HEK293 (cell line): ENCODE measurements at regions not wholly inside any gene's neighbourhood (a gene's known extent, or its start where the extent isn't known, plus 50 kb on each side); places are given as distances from the start of the nearest gene placed in this dataset.
A peak's percentile ranks its signal among the peaks of the same experiment; 100 is the strongest.

Experiments used
- CTCF ChIA-PET: fragments of 350-600 bp; formaldehyde crosslinking; extraction: SDS; loops from one replicate; lab custom pipeline; 2021; ENCODE audit warnings: antibody characterized with exemption; lab: Yijun Ruan, JAX
- POLR2A ChIA-PET: fragments of 300-600 bp; formaldehyde crosslinking; extraction: SDS; loops from one replicate; lab custom pipeline; 2020; ENCODE audit warnings: antibody characterized with exemption, inconsistent platforms; lab: Yijun Ruan, JAX
- H3K27ac ChIP-seq: fragments of 200-500 bp; sonication (Bioruptor generic); 2 replicates; pipeline ENCODE4 v1.5.1; 2014; ENCODE audit warnings: low read depth, low read length, control low read depth, inconsistent platforms; ENCODE audit errors: extremely low read depth
- H3K36me3 ChIP-seq, 2 experiments: fragments of 200-500 bp in 1 of 2; sonication (Bioruptor generic) in 1 of 2; 1 replicate in 1 of 2; 2 replicates in 1 of 2; pipeline ENCODE4 v1.5.1; 2014 to 2017; ENCODE audit warnings: inconsistent platforms in 2 of 2, low read length in 2 of 2; ENCODE audit not compliant: control insufficient read depth in 2 of 2, insufficient read depth in 1 of 2
- H3K4me1 ChIP-seq: fragments of 200-500 bp; sonication (Bioruptor generic); 2 replicates; pipeline ENCODE4 v1.5.1; 2014; ENCODE audit warnings: mild to moderate bottlenecking, low read length, inconsistent platforms; ENCODE audit not compliant: control insufficient read depth, insufficient read depth
- H3K4me3 ChIP-seq: 2 replicates; pipeline ENCODE4 v1.5.1; 2011; ENCODE audit warnings: low read depth, mild to moderate bottlenecking, control low read depth, low read length, moderate library complexity
- H3K9me3 ChIP-seq: fragments of 200-500 bp; sonication (Bioruptor generic); 2 replicates; pipeline ENCODE4 v1.5.1; 2014; ENCODE audit warnings: low read depth, low read length, inconsistent platforms; ENCODE audit not compliant: control insufficient read depth, insufficient read depth
- ATF2 ChIP-seq: fragments of 450-650 bp; formaldehyde crosslinking; IDR thresholded peaks from 2 replicates; pipeline ENCODE4 v1.5.1; 2016; ENCODE audit warnings: missing biosample characterization, missing genetic modification characterization, low read depth
- CTCF ChIP-seq: fragments of 450-650 bp; formaldehyde crosslinking; IDR thresholded peaks from 2 replicates; pipeline ENCODE4 v1.5.1; 2016; ENCODE audit warnings: missing biosample characterization, missing genetic modification characterization
- GFI1B ChIP-seq: fragments of 450-650 bp; formaldehyde crosslinking; IDR thresholded peaks from 2 replicates; pipeline ENCODE4 v1.5.1; 2016; ENCODE audit warnings: missing biosample characterization, missing genetic modification characterization
- GLI2 ChIP-seq: fragments of 450-650 bp; formaldehyde crosslinking; IDR thresholded peaks from 2 replicates; pipeline ENCODE4; 2017; ENCODE audit warnings: missing biosample characterization, missing genetic modification characterization, low read depth, borderline replicate concordance
- KLF8 ChIP-seq: fragments of 450-650 bp; formaldehyde crosslinking; IDR thresholded peaks from 2 replicates; pipeline ENCODE4 v1.5.1; 2016; ENCODE audit warnings: missing biosample characterization, missing genetic modification characterization
- RBAK ChIP-seq: fragments of 450-650 bp; formaldehyde crosslinking; IDR thresholded peaks from 2 replicates; pipeline ENCODE4 v1.5.1; 2016; ENCODE audit warnings: missing biosample characterization, missing genetic modification characterization
- SALL2 ChIP-seq: fragments of 450-650 bp; formaldehyde crosslinking; IDR thresholded peaks from 2 replicates; pipeline ENCODE4 v1.5.0; 2017; ENCODE audit warnings: missing biosample characterization, mild to moderate bottlenecking, missing genetic modification characterization, borderline replicate concordance
- ZFP69B ChIP-seq: fragments of 450-650 bp; formaldehyde crosslinking; IDR thresholded peaks from 2 replicates; pipeline ENCODE4 v1.5.1; 2016; ENCODE audit warnings: missing biosample characterization, missing genetic modification characterization
- ZIC2 ChIP-seq: fragments of 450-650 bp; formaldehyde crosslinking; IDR thresholded peaks from 2 replicates; pipeline ENCODE4 v1.5.1; 2016; ENCODE audit warnings: missing biosample characterization, missing genetic modification characterization
- ZNF121 ChIP-seq: fragments of 450-650 bp; formaldehyde crosslinking; IDR thresholded peaks from 2 replicates; pipeline ENCODE4 v1.5.1; 2016; ENCODE audit warnings: missing biosample characterization, missing genetic modification characterization
- ZNF184 ChIP-seq: fragments of 450-650 bp; IDR thresholded peaks from 2 replicates; pipeline ENCODE4 v1.5.1; 2018; ENCODE audit warnings: missing biosample characterization, mild to moderate bottlenecking, missing genetic modification characterization
- ZNF23 ChIP-seq: fragments of 450-650 bp; formaldehyde crosslinking; IDR thresholded peaks from 2 replicates; pipeline ENCODE4 v1.5.1; 2016; ENCODE audit warnings: missing biosample characterization, missing genetic modification characterization, borderline replicate concordance
- ZNF248 ChIP-seq: fragments of 450-650 bp; formaldehyde crosslinking; IDR thresholded peaks from 2 replicates; pipeline ENCODE4 v1.5.1; 2017; ENCODE audit warnings: missing biosample characterization, missing genetic modification characterization
- ZNF292 ChIP-seq: fragments of 450-650 bp; formaldehyde crosslinking; IDR thresholded peaks from 2 replicates; pipeline ENCODE4 v1.5.1; 2016; ENCODE audit warnings: low read depth, missing biosample characterization, missing genetic modification characterization, borderline replicate concordance
- ZNF350 ChIP-seq: fragments of 450-650 bp; formaldehyde crosslinking; IDR thresholded peaks from 2 replicates; pipeline ENCODE4 v1.5.0; 2017; ENCODE audit warnings: missing biosample characterization, mild to moderate bottlenecking, missing genetic modification characterization
- ZNF398 ChIP-seq: fragments of 450-650 bp; formaldehyde crosslinking; IDR thresholded peaks from 2 replicates; pipeline ENCODE4 v1.5.1; 2017; ENCODE audit warnings: missing biosample characterization, missing genetic modification characterization
- ZNF626 ChIP-seq: fragments of 450-650 bp; sonication (Bioruptor Pico); formaldehyde crosslinking; IDR thresholded peaks from 2 replicates; pipeline ENCODE4 v1.5.1; 2018; ENCODE audit warnings: missing biosample characterization, missing genetic modification characterization, inconsistent platforms
- ZNF677 ChIP-seq: fragments of 450-650 bp; IDR thresholded peaks from 2 replicates; pipeline ENCODE4 v1.5.0; 2018; ENCODE audit warnings: missing biosample characterization, mild to moderate bottlenecking, missing genetic modification characterization, moderate library complexity
- ZNF843 ChIP-seq: fragments of 450-650 bp; formaldehyde crosslinking; IDR thresholded peaks from 2 replicates; pipeline ENCODE4 v1.5.1; 2016; ENCODE audit warnings: missing biosample characterization, missing genetic modification characterization

GRCh38 chr6:134593024-134593423, 275.1 kb upstream of the SGK1 start:
- ChIA-PET CTCF (interaction anchor here (0.6 kb wide), 2 partner anchors 38 to 348 kb away, joined by 3 read pairs; no protein-coding TSS in a partner anchor), POLR2A (no interaction called here)
- no peaks in the 10 kb centered on the region for H3K9me3 ChIP-seq
- TF ChIP-seq ZIC2 (tag by site-specific recombination) (peak; percentile 63), GFI1B (no peak)
- H3K4me1 ChIP-seq = no peaks in the 10 kb centered on the region
- no peaks in the 10 kb centered on the region for H3K36me3 ChIP-seq
- H3K4me3 ChIP-seq = no peak overlapping the region
- H3K27ac ChIP-seq = no peak overlapping the region

GRCh38 chr6:134590449-134590848, 272.5 kb upstream of the SGK1 start:
- Histone ChIP-seq H3K36me3 (no peaks in the 10 kb centered on the region), H3K4me3 (no peak overlapping the region), H3K9me3 (no peaks in the 10 kb centered on the region), H3K27ac (no peak overlapping the region), H3K4me1 (no peaks in the 10 kb centered on the region; the same call in 1 of the 2 replicates)
- TF ChIP-seq GLI2 (tag by site-specific recombination) = no peak
- no peak for TF ChIP-seq ZNF121 (tag by site-specific recombination)
- no peak for TF ChIP-seq ZNF248 (tag by site-specific recombination)
- TF ChIP-seq ZNF23 (tag by site-specific recombination) = no peak
- TF ChIP-seq ZFP69B (tag by site-specific recombination) = no peak
- no peak for TF ChIP-seq ZNF350 (tag by site-specific recombination)
- TF ChIP-seq ZNF184 = no peak
- TF ChIP-seq SALL2 (tag by site-specific recombination) = no peak
- no peak for TF ChIP-seq ZNF292 (tag by site-specific recombination)
- no peak for TF ChIP-seq ZNF398 (tag by site-specific recombination)
- TF ChIP-seq CTCF = no peak
- no peak for TF ChIP-seq ZNF677 (tag by site-specific recombination)
- no peak for TF ChIP-seq ZNF843 (tag by site-specific recombination)
- TF ChIP-seq ZNF626 (tag by site-specific recombination) = no peak
- TF ChIP-seq KLF8 (tag by site-specific recombination) = no peak
- ChIA-PET POLR2A (no interaction called here), CTCF (interaction anchor here (0.6 to 1.3 kb wide), 5 partner anchors 10 to 946 kb away, joined by 3 read pairs; no protein-coding TSS in a partner anchor)

- no peaks in the 10 kb centered on the region for H3K9me3 ChIP-seq
- no peak overlapping the region for H3K27ac ChIP-seq
- H3K4me1 ChIP-seq = no peaks in the 10 kb centered on the region; the same call in 1 of the 2 replicates
- ChIA-PET CTCF (interaction anchor here (0.7 to 1.3 kb wide), 5 partner anchors 11 to 412 kb away, joined by 3 read pairs; no protein-coding TSS in a partner anchor), POLR2A (no interaction called here)
- H3K4me3 ChIP-seq = no peak overlapping the region
- TF ChIP-seq ATF2 = 0 out of 2 replicates have a peak, but pooled peaks have one; percentile 30
- TF ChIP-seq RBAK (tag by site-specific recombination) = no peak
- no peaks in the 10 kb centered on the region for H3K36me3 ChIP-seq
Measured at GRCh38 chr6:134590004-134590403, 272.1 kb upstream of the SGK1 start.
